ENCODE measurements at regions not wholly inside any gene's neighbourhood (a gene's known extent, or its start where the extent isn't known, plus 50 kb on each side); places are given as distances from the start of the nearest gene placed in this dataset.

GRCh38 chr7:155871211-155871610, 58.9 kb upstream of the SHH start:
- no peaks in the 10 kb centered on the region for H3K36me3 Mint-ChIP-seq (ENCODE audit: low read depth)
- no peaks in the 10 kb centered on the region for H3K4me1 Mint-ChIP-seq (ENCODE audit: low read depth)
- H3K4me3 Mint-ChIP-seq: no peak overlapping the region
- H3K27me3 Mint-ChIP-seq: peaks cover 5% of the 10 kb centered on the region
- no peaks in the 10 kb centered on the region for H3K9me3 Mint-ChIP-seq
- intact Hi-C loops (cut with micrococcal nuclease): no loop called here
- H3K27ac Mint-ChIP-seq: no peak overlapping the region

- Mint-ChIP-seq H3K4me3 (no peak overlapping the region), H3K27me3 (peaks cover 8% of the 10 kb centered on the region), H3K9me3 (no peaks in the 10 kb centered on the region), H3K4me1 (ENCODE audit: low read depth) (no peaks in the 10 kb centered on the region), H3K27ac (no peak overlapping the region), H3K36me3 (ENCODE audit: low read depth) (no peaks in the 10 kb centered on the region)
- intact Hi-C loops (cut with micrococcal nuclease): no loop called here
These were observed 58.3 kb upstream of the SHH start for GRCh38 chr7:155870334-155871180.

DNA sequence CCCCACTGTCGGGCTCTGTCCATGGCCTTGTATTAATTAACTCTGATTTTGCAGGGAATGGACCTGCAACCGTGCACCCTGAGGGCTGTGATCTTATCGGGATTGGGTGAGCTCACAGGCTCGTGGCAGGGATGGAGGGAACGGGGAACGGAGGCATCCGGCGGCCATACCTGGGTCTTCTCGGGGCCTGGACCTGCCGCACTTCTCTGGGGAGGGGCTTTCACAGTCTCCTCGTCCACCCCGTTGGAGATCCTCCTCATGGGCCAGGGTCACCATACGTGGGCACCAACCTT, 57.5 kb upstream of the SHH start:
- intact Hi-C loops (cut with micrococcal nuclease): no loop called here
- Mint-ChIP-seq H3K4me1 (ENCODE audit: low read depth) (no peaks in the 10 kb centered on the region), H3K27ac (no peak overlapping the region), H3K9me3 (no peaks in the 10 kb centered on the region), H3K27me3 (peaks cover 8% of the 10 kb centered on the region), H3K4me3 (no peak overlapping the region), H3K36me3 (ENCODE audit: low read depth) (no peaks in the 10 kb centered on the region)

GRCh38 chr7:155868955-155869783, 56.9 kb upstream of the SHH start:
- H3K27ac Mint-ChIP-seq: no peak overlapping the region
- intact Hi-C loops (cut with micrococcal nuclease): no loop called here
- H3K9me3 Mint-ChIP-seq: no peaks in the 10 kb centered on the region
- H3K36me3 Mint-ChIP-seq (ENCODE audit: low read depth): no peaks in the 10 kb centered on the region
- H3K4me3 Mint-ChIP-seq: no peak overlapping the region
- H3K4me1 Mint-ChIP-seq (ENCODE audit: low read depth): no peaks in the 10 kb centered on the region
- peaks cover 8% of the 10 kb centered on the region for H3K27me3 Mint-ChIP-seq

DNA sequence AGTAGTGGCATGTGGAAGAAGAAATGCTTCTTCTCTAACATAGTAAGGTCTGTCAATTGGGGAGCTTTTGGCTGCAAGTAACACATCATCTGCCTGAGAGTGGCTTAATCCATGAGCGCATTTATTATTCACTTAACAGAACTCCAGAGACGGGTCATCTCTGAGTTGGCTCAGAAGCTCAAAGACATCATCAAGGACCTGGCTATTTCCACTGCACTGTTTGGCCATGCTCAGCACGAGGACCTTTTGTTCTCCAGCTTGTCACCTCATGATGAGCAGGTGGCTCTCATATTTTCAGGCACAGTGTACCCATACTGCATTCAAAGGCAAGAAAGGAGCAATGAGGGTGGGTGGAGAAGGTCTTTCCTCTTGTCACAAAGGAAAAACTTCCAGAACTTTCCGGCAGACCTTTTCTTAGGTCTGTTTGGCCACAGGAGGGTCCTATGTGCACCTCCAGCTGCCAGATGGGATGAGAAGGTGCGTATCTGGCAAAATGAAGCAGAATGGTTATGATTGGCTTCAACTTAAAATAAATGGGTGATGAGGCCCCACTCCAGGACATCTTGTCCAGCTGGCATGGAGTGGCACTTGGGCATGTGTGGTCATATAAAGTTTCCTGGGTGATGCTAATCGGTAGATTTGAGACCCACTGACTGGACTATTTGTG, 55.6 kb upstream of the SHH start:
- Mint-ChIP-seq H3K4me3 (no peak overlapping the region), H3K36me3 (ENCODE audit: low read depth) (no peaks in the 10 kb centered on the region), H3K27ac (no peak overlapping the region), H3K4me1 (ENCODE audit: low read depth) (no peaks in the 10 kb centered on the region), H3K9me3 (no peaks in the 10 kb centered on the region), H3K27me3 (peaks cover 8% of the 10 kb centered on the region)
- intact Hi-C loops (cut with micrococcal nuclease): no loop called here

DNA sequence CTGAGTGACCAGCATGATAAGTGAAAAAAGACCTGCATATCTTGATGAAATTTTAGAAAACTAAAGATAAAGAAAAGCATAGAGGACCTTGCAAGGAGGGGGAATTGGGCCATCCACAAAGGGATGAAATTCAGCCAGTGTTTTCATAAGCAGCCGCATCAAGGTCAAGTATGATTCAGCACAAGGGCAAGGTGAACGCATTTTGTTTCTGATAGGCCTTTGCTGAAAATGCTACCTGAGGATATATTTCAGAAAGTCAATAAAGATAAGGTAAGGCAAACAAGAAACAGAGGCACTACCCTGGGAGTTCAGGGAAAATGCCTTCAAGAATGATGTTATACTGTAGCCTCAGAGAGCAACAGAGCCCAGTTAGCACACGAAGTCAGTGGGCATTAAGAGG, 55.0 kb upstream of the SHH start:
- Mint-ChIP-seq H3K27me3 (peaks cover 8% of the 10 kb centered on the region), H3K4me1 (ENCODE audit: low read depth) (no peaks in the 10 kb centered on the region), H3K9me3 (no peaks in the 10 kb centered on the region), H3K4me3 (no peak overlapping the region), H3K27ac (no peak overlapping the region), H3K36me3 (ENCODE audit: low read depth) (no peaks in the 10 kb centered on the region)
- intact Hi-C loops (cut with micrococcal nuclease): no loop called here

- H3K36me3 Mint-ChIP-seq (ENCODE audit: low read depth): no peaks in the 10 kb centered on the region
- H3K27me3 Mint-ChIP-seq: peaks cover 8% of the 10 kb centered on the region
- no peak overlapping the region for H3K4me3 Mint-ChIP-seq
- H3K4me1 Mint-ChIP-seq (ENCODE audit: low read depth): no peaks in the 10 kb centered on the region
- intact Hi-C loops (cut with micrococcal nuclease): no loop called here
- H3K9me3 Mint-ChIP-seq: no peaks in the 10 kb centered on the region
- H3K27ac Mint-ChIP-seq: no peak overlapping the region
These were observed 53.7 kb upstream of the SHH start for GRCh38 chr7:155865830-155866525.

- intact Hi-C loops (cut with micrococcal nuclease): no loop called here
- Mint-ChIP-seq H3K9me3 (no peaks in the 10 kb centered on the region), H3K36me3 (ENCODE audit: low read depth) (no peaks in the 10 kb centered on the region), H3K4me3 (no peak overlapping the region), H3K27ac (no peak overlapping the region), H3K27me3 (peaks cover 3% of the 10 kb centered on the region), H3K4me1 (ENCODE audit: low read depth) (no peaks in the 10 kb centered on the region)
These were observed 52.9 kb upstream of the SHH start for GRCh38 chr7:155864991-155865690.

GRCh38 chr7:155864271-155864985, 52.2 kb upstream of the SHH start:
- Mint-ChIP-seq H3K27ac (no peak overlapping the region), H3K4me3 (no peak overlapping the region), H3K9me3 (no peaks in the 10 kb centered on the region), H3K4me1 (ENCODE audit: low read depth) (no peaks in the 10 kb centered on the region), H3K27me3 (peaks cover 3% of the 10 kb centered on the region), H3K36me3 (ENCODE audit: low read depth) (no peaks in the 10 kb centered on the region)
- intact Hi-C loops (cut with micrococcal nuclease): no loop called here

- Mint-ChIP-seq H3K27ac (no peak overlapping the region), H3K4me1 (ENCODE audit: low read depth) (no peaks in the 10 kb centered on the region), H3K4me3 (no peak overlapping the region), H3K9me3 (no peaks in the 10 kb centered on the region), H3K36me3 (ENCODE audit: low read depth) (no peaks in the 10 kb centered on the region), H3K27me3 (peaks cover 3% of the 10 kb centered on the region)
- intact Hi-C loops (cut with micrococcal nuclease): no loop called here
These were observed 51.5 kb upstream of the SHH start for GRCh38 chr7:155863721-155864151.

DNA sequence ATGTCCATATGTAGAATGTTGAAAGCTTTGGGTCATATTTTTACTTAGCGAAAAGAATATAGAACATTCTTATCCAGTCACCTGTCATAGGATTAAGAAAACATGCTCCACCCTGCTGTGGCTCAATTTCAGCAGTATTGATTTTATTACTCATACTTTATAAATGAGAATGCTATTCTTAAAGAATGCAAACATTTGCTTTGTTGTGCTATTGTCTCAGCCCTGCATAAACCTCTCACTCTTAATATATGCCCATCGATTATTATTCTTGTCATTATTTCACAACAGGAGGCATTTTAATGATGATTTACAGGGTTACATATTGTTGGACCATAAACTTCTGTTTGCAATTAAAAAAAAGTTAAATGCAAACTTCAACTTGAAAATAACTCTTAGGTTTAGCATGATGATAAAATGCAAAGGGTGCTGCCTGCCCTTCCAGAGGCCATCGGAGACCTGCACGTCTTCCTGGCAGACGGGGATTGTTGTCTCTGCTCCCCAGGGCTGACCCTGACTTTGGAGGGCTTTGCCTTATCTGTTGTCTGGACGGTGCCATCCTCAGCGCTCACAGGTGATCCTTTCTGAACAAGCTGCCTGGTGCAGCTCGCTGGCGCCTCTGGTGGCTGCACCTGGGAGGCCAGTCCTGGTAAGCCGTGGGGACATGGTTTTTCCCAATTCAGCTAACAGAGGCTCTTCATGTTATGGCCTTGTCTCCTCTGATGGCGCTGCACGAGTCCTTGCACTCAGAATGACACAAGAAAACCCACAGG, 50.0 kb upstream of the SHH start:
- H3K4me1 Mint-ChIP-seq (ENCODE audit: low read depth): no peaks in the 10 kb centered on the region
- peaks cover 3% of the 10 kb centered on the region for H3K27me3 Mint-ChIP-seq
- intact Hi-C loops (cut with micrococcal nuclease): no loop called here
- no peak overlapping the region for H3K4me3 Mint-ChIP-seq
- H3K36me3 Mint-ChIP-seq (ENCODE audit: low read depth): no peaks in the 10 kb centered on the region
- H3K27ac Mint-ChIP-seq: no peak overlapping the region
- no peaks in the 10 kb centered on the region for H3K9me3 Mint-ChIP-seq

All from dendritic cell treated with granulocyte-macrophage colony-stimulating factor and Interleukin-4, amounts not matched to agents 40 ng/mL and 50 ng/mL, for 4 days (primary cell).